PC-9 (cell line): ENCODE measurements at regions not wholly inside any gene's neighbourhood (a gene's known extent, or its start where the extent isn't known, plus 50 kb on each side); places are given as distances from the start of the nearest gene placed in this dataset.

Experiments
- EZH2 ChIP-seq: fragments of 200-600 bp; sonication (generic); IDR thresholded peaks from 2 replicates; pipeline ENCODE4 v1.8.0; 2017; ENCODE audit warnings: antibody characterized with exemption, low read depth
- TF ChIP-seq, protein P1 (sequence below): fragments of 200-600 bp; sonication (generic); conservative IDR thresholded peaks from 2 replicates; pipeline ENCODE4 v1.6.1; 2017; ENCODE audit warnings: mixed run types, antibody characterized with exemption, mild to moderate bottlenecking, moderate library complexity

DNA sequence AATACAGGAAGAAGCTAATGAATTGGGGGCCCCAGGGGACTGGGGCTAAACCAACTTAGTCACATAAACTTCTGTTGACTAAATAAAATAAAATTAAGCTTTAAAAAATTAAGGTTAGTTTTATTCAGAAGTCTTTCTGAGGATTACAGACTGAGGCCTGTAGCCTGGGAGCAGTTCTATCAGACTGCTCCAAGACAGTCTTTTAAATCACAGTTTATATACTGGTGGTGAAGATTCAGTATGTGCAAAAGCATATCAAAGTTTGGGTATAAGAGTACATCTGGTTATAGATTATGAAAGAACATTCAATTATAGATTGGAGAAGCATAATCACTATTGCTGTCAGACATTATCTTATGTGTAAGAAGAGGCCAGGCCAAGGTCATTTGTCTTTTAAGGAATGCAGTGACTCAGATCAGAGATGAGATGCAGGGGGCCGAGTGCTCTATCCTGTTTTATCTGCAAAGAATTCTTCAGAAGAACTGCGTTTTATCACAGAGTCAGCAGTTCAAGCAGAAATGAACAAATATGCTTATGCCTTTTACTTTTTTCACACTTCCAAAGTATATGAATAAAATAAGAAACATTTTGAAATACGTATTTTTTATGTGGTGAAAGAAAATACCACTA, 109.4 kb downstream of the PDHA2 start:
- TF ChIP-seq, protein P1, sequence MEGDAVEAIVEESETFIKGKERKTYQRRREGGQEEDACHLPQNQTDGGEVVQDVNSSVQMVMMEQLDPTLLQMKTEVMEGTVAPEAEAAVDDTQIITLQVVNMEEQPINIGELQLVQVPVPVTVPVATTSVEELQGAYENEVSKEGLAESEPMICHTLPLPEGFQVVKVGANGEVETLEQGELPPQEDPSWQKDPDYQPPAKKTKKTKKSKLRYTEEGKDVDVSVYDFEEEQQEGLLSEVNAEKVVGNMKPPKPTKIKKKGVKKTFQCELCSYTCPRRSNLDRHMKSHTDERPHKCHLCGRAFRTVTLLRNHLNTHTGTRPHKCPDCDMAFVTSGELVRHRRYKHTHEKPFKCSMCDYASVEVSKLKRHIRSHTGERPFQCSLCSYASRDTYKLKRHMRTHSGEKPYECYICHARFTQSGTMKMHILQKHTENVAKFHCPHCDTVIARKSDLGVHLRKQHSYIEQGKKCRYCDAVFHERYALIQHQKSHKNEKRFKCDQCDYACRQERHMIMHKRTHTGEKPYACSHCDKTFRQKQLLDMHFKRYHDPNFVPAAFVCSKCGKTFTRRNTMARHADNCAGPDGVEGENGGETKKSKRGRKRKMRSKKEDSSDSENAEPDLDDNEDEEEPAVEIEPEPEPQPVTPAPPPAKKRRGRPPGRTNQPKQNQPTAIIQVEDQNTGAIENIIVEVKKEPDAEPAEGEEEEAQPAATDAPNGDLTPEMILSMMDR: no peak
- TF ChIP-seq EZH2: no peak
